ENCODE measurements at regions not wholly inside any gene's neighbourhood (a gene's known extent, or its start where the extent isn't known, plus 50 kb on each side); places are given as distances from the start of the nearest gene placed in this dataset.
"Not testable (repeated sequence)": the region's sequence is repeated elsewhere in the genome, so short reads cannot be mapped to it uniquely, and the experiment has no call there.

- not testable (repeated sequence) for DNase-seq (ENCODE audit: low read depth in 3 of 3)
Observed at GRCh38 chr2:181737302-181737701, 57.0 kb upstream of the NEUROD1 start.

GRCh38 chr2:181738074-181738473 is 57.8 kb upstream of the NEUROD1 start:
- no peak for DNase-seq (ENCODE audit: low read depth in 3 of 3)

- no peak for DNase-seq (ENCODE audit: low read depth in 3 of 3)
Observed at GRCh38 chr2:181738563-181738962, 58.2 kb upstream of the NEUROD1 start.

GRCh38 chr2:181741756-181742155 is 61.4 kb upstream of the NEUROD1 start:
- no peak for DNase-seq (ENCODE audit: low read depth in 3 of 3)

GRCh38 chr2:181742361-181742760 is 62.0 kb upstream of the NEUROD1 start:
- no peak for DNase-seq (ENCODE audit: low read depth in 3 of 3)

- no peak for DNase-seq (ENCODE audit: low read depth in 3 of 3)
Observed at GRCh38 chr2:181742922-181743722, 62.8 kb upstream of the NEUROD1 start.

GRCh38 chr2:181743723-181744031 is 63.4 kb upstream of the NEUROD1 start:
- DNase-seq (ENCODE audit: low read depth in 3 of 3) = no peak

GRCh38 chr2:181745796-181746540 is 65.7 kb upstream of the NEUROD1 start:
- no peak for DNase-seq (ENCODE audit: low read depth in 3 of 3)

GRCh38 chr2:181746844-181747243 is 66.5 kb upstream of the NEUROD1 start:
- DNase-seq (ENCODE audit: low read depth in 3 of 3) = no peak

GRCh38 chr2:181750305-181750704 is 70.0 kb upstream of the NEUROD1 start:
- DNase-seq (ENCODE audit: low read depth in 3 of 3) = no peak

GRCh38 chr2:181751266-181752030 is 71.1 kb upstream of the NEUROD1 start:
- no peak for DNase-seq (ENCODE audit: low read depth in 3 of 3)

- DNase-seq (ENCODE audit: low read depth in 3 of 3) = no peak
Observed at GRCh38 chr2:181752301-181752700, 72.0 kb upstream of the NEUROD1 start.

GRCh38 chr2:181753686-181754085 is 73.4 kb upstream of the NEUROD1 start:
- no peak for DNase-seq (ENCODE audit: low read depth in 3 of 3)

- DNase-seq (ENCODE audit: low read depth in 3 of 3) = no peak
Observed at GRCh38 chr2:181754105-181754504, 73.8 kb upstream of the NEUROD1 start.

- no peak for DNase-seq (ENCODE audit: low read depth in 3 of 3)
Observed at GRCh38 chr2:181755181-181755580, 74.9 kb upstream of the NEUROD1 start.

- DNase-seq (ENCODE audit: low read depth in 3 of 3) = no peak
Observed at GRCh38 chr2:181760521-181760920, 80.2 kb upstream of the NEUROD1 start.

GRCh38 chr2:181761175-181761574 is 80.9 kb upstream of the NEUROD1 start:
- no peak for DNase-seq (ENCODE audit: low read depth in 3 of 3)

GRCh38 chr2:181762000-181762399 is 81.7 kb upstream of the NEUROD1 start:
- no peak for DNase-seq (ENCODE audit: low read depth in 3 of 3)

- no peak for DNase-seq (ENCODE audit: low read depth in 3 of 3)
Observed at GRCh38 chr2:181762848-181763247, 82.5 kb upstream of the NEUROD1 start.

- no peak for DNase-seq (ENCODE audit: low read depth in 3 of 3)
Observed at GRCh38 chr2:181763423-181763822, 83.1 kb upstream of the NEUROD1 start.

- DNase-seq (ENCODE audit: low read depth in 3 of 3) = no peak
Observed at GRCh38 chr2:181764095-181764963, 84.0 kb upstream of the NEUROD1 start.

GRCh38 chr2:181766129-181766528 is 85.8 kb upstream of the NEUROD1 start:
- DNase-seq (ENCODE audit: low read depth in 3 of 3) = no peak

All from stimulated activated CD4-positive, alpha-beta T cell treated with anti-CD3 and anti-CD28 coated beads, TNF-alpha, amount 100 ng/mL, for 24 hours (primary cell).